ENCODE measurements at regions not wholly inside any gene's neighbourhood (a gene's known extent, or its start where the extent isn't known, plus 50 kb on each side); places are given as distances from the start of the nearest gene placed in this dataset.
A peak's percentile ranks its signal among the peaks of the same experiment; 100 is the strongest.

DNA sequence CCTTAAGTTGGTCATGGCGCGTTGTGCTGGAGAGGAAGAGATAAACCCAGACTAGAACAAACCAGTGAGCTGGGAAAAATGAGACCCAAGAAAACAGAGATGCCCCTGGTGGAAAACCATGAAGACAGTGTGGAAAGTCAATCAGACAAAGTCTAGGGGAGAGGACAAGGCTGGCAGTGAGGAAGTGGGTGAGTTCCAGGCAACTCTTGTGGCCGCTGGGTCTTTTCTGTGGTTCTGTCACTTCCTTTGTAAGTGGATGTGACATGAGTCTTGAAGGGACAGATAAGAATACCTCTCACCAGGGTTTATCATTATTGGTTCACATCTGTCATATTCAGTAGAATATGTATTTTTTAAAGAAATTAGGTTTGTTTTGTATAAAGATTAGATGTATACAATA lies 738.4 kb downstream of the DHX35 start:
- no peak for DNase-seq (ENCODE audit: low spot score)

- DNase-seq (ENCODE audit: low spot score): no peak
These were observed 737.1 kb downstream of the DHX35 start for GRCh38 chr20:39699166-39699725.

DNA sequence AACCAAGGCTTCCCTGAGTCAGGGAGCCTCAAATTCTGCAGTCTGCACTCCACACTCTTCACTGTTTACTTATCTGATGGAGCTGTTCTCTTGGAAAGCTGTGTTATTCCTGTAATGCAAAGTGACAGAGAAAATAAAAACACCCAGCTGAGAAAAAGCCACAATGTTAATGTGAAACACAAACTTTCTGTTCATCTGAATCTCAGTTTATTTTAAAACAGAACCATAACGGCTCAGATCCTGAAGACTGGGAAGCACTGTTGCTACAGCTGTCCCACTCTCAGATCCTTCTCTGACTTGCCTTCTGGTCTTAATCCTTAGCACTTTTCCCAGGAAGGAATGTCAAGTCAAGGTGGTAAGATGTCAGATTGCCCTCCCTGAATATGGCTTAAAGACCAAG lies 736.6 kb downstream of the DHX35 start:
- no peak for DNase-seq (ENCODE audit: low spot score)

GRCh38 chr20:39691151-39691862 lies 729.2 kb downstream of the DHX35 start:
- no peak for DNase-seq (ENCODE audit: low spot score)

DNA sequence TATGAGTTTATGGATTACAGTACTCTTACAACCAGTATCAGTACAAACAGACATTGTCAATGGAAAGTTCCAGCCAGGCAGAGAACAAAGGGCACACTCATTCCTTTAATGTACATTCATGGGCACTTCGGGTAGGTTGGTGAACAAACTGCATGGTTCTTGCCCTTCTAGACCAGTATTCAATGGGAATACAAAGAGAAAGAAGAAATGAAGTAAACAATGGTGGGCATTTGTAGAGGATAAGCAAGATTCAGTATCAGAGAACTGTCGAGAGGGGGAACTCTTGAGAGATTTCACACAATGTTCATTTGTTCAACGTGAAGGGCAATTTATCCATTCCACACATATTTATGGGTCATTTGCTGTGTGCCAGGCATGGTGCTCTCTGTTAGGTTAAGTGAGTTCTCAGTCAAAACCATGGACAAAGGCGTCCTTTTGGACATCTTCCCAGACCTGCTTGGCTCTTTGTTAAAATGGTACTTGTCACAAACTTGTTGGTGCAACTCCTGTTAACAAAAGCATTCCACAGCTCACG lies 714.8 kb downstream of the DHX35 start:
- peak; percentile 29 for DNase-seq (ENCODE audit: low spot score)

DNA sequence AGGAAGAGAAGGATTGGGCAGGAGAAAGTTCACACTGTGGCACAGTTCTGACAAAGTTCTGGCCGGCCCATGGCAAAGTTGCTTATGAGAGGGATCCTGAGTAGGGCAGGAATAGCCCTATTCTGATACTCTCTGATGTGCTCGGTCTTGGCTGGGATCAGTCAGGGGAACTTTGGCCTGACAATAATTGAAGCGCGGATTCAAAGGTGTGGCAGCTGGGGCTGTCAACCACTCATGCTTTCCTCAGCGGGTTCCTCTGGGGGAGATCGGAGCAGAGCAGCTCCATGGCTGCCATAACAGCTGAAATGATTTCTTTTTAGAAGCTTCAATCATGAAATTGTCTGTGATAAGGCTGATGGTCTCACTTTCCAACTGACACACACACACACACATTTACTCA lies 714.1 kb downstream of the DHX35 start:
- DNase-seq (ENCODE audit: low spot score): no peak

DNA sequence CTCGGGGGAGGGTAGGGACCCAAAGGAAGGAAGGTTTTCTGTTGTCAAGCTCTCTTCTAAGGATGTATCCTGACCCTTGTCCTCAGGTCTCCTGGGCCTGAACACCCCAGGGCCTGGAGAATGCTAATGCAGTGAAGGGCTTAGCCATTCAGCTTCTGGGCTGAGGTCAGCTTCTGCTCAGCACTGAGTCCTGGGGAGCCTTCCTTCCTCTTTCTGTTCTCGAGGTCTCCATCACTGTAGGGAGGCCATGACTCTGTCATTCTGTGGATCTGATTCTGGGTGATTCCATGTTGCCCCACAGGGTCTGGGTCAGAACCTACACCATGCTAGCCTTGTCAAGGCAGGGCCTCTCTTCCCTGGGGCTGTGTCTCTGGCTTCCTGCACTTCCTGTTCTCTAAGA lies 712.7 kb downstream of the DHX35 start:
- DNase-seq (ENCODE audit: low spot score): no peak

DNA sequence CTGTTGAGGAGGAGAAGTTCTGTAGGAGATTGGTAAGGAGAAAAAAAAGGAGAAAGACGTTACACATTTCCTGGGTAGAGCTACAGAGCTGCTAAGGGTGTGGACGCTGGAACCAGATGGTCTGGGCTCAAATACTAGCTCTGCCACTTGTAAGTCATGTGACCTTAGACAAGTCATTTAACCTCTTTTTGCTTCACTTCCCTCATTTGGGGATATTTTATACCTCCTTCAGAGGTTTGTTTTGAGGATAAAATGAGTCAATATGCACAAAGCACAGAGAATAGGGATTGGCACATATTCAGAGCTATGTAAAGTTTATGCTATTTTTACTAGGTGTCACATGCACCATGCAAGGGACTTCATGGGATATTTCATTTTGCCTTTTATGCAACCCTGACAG lies 708.8 kb downstream of the DHX35 start:
- no peak for DNase-seq (ENCODE audit: low spot score)

- no peak for DNase-seq (ENCODE audit: low spot score)
These were observed 707.5 kb downstream of the DHX35 start for GRCh38 chr20:39669659-39670058.

- no peak for DNase-seq (ENCODE audit: low spot score)
These were observed 705.9 kb downstream of the DHX35 start for GRCh38 chr20:39668038-39668437.

- no peak for DNase-seq (ENCODE audit: low spot score)
These were observed 699.7 kb downstream of the DHX35 start for GRCh38 chr20:39661833-39662232.

GRCh38 chr20:39660965-39661364 lies 698.8 kb downstream of the DHX35 start:
- DNase-seq (ENCODE audit: low spot score): no peak

DNA sequence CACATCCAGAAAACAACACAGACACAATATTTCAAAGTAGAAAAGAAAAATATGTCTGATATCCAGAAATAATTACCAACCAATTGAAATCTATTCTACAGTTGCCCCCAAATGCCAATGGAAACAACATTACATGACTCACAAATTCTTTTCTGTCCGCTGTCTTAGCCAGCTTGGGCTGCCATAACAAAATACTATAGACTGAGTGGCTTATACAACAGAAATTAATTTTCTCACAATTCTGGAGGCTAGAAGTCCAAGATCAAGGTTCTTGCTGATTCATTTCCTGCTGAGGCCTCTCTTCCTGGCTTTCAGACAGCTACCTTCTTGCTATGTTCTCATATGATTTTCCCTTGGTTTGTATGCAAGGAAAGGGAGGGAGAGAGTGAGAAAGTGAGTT lies 698.1 kb downstream of the DHX35 start:
- DNase-seq (ENCODE audit: low spot score): no peak

DNA sequence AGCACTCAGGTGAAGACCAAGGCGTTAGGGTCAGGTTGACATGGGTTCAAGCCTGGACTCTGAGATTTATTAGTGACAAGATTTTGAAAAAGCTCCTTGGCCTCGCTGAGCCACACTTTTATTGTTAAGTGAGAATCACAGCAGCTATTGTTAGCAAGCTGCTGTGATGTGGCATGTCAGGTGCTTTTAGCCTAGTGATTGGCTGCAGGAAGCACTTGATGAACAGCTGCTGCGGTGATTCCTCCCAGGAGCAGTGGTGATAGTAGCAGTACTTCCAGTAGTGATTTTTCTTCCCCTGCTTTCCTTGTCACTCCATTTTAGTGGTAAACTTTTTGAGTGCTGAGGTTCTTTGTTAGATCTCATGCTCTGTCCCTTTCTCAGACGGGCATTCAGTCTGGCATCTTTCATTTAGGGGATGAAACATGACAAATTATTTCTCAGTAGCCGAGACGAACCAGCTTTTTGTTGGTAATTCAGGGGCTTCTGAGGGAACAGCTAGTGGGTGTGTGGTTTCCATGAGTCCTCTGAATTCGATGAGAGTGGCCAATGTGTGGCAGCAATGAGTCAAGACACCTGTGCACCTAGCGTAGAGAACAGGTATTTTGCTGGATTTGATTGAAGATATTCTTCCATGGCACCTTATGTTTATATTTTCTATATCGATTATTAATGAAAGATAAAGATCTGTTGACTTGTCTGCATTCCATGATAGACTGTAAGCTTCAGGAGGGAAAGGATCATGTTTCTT lies 696.7 kb downstream of the DHX35 start:
- DNase-seq (ENCODE audit: low spot score): no peak

DNA sequence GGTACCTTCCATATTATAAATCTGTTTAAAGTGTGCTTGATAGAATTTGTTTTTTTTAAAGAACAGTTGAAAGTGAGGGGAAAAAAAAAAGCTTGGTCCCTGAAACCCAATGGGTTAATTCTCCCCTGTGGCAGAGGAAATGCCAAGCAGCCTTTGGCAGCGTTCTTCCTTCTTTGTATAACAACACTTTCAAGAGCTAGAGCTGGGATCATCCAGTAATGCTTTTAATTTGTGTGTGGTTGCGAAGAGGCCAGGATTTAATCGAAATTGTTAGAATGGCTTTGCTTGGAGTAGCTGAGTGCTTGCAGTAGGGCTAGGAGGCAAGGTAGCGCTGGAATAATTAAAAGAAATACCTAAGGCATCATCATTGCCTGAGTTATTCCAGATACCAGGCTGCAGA lies 692.0 kb downstream of the DHX35 start:
- no peak for DNase-seq (ENCODE audit: low spot score)

DNA sequence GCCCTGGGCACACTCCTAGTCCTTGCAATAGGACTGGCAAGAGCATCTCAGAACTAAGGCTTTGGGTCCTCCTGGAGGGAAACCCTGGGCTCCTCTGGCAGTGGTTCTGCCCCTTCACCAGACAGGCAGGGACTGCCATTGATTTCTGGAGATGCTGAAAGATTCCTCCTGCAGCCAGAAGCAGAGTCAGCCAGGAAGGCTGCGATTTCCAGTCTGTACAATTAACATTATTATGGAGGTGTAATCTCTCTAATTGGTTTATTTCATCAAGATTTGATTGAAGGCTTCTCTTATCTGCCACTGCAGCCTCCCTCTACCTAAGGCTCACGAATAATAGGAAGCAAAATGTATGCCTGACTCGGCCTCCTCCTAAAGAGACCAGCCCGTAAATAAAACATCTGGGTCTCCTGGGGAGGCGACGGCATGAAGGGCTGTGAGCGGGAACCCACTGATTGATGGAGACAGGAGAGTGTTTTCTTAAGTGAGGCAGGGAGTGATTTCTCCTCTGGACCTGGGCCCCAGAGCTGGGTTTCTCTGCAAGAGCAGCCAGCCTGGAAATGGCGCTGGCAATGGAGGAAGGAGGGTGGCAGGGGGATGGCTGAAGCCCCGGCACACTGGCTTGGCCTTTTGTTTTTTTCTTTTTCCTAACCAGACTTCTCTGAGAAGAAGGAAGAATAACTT lies 689.6 kb downstream of the DHX35 start:
- DNase-seq (ENCODE audit: low spot score): no peak

DNA sequence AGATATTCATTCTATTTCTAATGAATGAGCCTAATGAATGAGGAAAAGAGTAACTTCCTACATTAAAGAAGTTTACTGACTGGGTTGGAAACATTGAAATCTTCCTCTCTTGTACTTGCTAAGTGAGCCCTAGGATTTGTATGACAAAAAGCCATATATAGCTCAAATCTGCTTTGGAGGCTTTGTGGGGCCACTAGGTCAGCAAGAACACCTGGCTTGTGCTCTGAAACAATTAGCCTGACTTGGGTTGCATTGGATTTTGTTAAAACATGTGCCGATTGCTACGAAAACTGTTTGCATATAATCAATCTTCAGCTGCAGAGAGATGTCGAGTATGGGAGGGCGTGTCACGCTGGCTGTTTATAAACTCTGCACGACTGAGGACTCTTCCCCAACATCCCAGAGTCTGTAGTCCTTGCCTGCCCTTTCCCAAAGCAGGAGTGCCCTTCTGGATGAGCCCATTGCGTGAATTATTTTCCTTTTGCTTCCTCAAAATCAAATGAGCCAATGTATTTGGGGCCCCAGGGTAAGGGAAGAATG lies 684.8 kb downstream of the DHX35 start:
- no peak for DNase-seq (ENCODE audit: low spot score)

- DNase-seq (ENCODE audit: low spot score): no peak
These were observed 683.0 kb downstream of the DHX35 start for GRCh38 chr20:39645131-39645530.

GRCh38 chr20:39643292-39643691 lies 681.1 kb downstream of the DHX35 start:
- DNase-seq (ENCODE audit: low spot score): no peak

DNA sequence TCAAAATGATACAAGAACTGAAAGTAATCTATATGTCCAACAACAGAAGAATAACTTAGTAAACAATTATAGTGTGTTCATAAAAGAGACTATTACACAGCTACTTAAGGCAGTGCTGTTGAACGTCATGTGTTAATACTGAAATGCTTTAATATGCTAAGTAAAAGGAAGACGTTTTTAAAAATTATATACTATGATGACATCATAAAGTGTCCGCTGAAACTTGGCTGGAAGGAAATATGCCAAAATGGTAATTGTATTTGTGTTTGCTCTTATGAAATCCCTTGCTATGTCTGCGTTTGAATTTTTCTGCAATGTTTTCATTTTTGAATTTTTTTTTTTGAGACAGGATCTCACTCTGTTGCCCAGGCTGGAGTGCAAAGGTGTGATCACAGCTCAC lies 679.3 kb downstream of the DHX35 start:
- no peak for DNase-seq (ENCODE audit: low spot score)

- DNase-seq (ENCODE audit: low spot score): no peak
These were observed 678.0 kb downstream of the DHX35 start for GRCh38 chr20:39640147-39640546.

GRCh38 chr20:39638731-39639130 lies 676.6 kb downstream of the DHX35 start:
- no peak for DNase-seq (ENCODE audit: low spot score)

Data from globus pallidus (tissue), 1 donor.